ENCODE measurements at regions not wholly inside any gene's neighbourhood (a gene's known extent, or its start where the extent isn't known, plus 50 kb on each side); places are given as distances from the start of the nearest gene placed in this dataset.

- TF ChIP-seq CTCF (IDR thresholded peaks at IDR 0.05; ENCODE audit: insufficient read depth, low read length) (no peak), POLR2AphosphoS5 (IDR thresholded peaks at IDR 0.05; ENCODE audit: low read depth) (no peak), REST (IDR thresholded peaks at IDR 0.05; ENCODE audit: insufficient replicate concordance, low read depth) (no peak), SPI1 (IDR thresholded peaks at IDR 0.05; ENCODE audit: borderline replicate concordance, low read depth) (no peak)
Measured at GRCh38 chr2:103875531-103875930, 978.4 kb upstream of the POU3F3 start.

Measured in HL-60 (cell line).